Vagina (tissue), 2 donors: ENCODE measurements at regions not wholly inside any gene's neighbourhood (a gene's known extent, or its start where the extent isn't known, plus 50 kb on each side); places are given as distances from the start of the nearest gene placed in this dataset.

Source experiments
- POLR2A ChIP-seq, 2 donors: fragments of 450-650 bp; IDR thresholded peaks; one replicate each; pipeline ENCODE4 v1.6.1; 2017; ENCODE audit warnings: antibody characterized with exemption in 2 of 2, mild to moderate bottlenecking in 2 of 2, moderate library complexity in 2 of 2
- TF ChIP-seq, protein P1 (sequence below), 3 experiments: fragments of 450-650 bp in 2 of 3; fragments of 200-600 bp in 1 of 3; sonication (generic) in 1 of 3; IDR thresholded peaks; one replicate each; pipeline ENCODE4 v1.5.1; 2017 to 2019; ENCODE audit warnings: antibody characterized with exemption in 3 of 3, mild to moderate bottlenecking in 2 of 3, moderate library complexity in 2 of 3

DNA sequence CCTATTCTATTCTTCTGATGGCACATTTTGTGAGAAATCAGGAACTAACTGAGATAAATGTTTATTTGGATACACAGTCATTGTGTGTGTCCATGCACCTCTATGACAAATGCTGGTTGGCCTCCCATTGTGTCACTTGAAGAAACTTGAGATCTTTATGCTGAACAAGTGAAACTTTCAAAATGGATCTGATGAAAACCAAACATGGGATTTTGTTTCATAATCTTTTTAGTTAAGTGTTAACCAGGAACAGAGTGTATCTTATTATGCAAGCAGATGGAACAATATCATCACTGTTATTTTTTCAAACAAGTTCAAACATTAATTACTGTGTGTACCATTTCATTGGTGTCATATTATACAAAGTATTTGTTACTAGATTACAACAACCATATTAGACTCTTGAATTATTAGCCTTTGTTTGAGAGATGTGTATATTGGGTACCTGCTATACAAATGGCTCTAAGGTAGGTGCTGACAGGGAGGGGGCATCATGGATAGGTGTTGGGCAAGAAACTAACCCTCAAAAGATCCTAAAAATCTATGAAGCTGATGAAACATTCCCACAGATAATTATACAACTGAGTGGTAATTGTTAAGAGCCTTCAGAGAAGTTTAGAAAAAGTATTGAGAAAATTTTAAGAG, 159.8 kb downstream of the PALM2AKAP2 start:
- TF ChIP-seq POLR2A (IDR thresholded peaks at IDR 0.05) = no peak
- TF ChIP-seq, protein P1, sequence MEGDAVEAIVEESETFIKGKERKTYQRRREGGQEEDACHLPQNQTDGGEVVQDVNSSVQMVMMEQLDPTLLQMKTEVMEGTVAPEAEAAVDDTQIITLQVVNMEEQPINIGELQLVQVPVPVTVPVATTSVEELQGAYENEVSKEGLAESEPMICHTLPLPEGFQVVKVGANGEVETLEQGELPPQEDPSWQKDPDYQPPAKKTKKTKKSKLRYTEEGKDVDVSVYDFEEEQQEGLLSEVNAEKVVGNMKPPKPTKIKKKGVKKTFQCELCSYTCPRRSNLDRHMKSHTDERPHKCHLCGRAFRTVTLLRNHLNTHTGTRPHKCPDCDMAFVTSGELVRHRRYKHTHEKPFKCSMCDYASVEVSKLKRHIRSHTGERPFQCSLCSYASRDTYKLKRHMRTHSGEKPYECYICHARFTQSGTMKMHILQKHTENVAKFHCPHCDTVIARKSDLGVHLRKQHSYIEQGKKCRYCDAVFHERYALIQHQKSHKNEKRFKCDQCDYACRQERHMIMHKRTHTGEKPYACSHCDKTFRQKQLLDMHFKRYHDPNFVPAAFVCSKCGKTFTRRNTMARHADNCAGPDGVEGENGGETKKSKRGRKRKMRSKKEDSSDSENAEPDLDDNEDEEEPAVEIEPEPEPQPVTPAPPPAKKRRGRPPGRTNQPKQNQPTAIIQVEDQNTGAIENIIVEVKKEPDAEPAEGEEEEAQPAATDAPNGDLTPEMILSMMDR (IDR thresholded peaks at IDR 0.05) = no peak
